GM18519 (cell line): ENCODE measurements at regions not wholly inside any gene's neighbourhood (a gene's known extent, or its start where the extent isn't known, plus 50 kb on each side); places are given as distances from the start of the nearest gene placed in this dataset.
"Not testable (repeated sequence)": the region's sequence is repeated elsewhere in the genome, so short reads cannot be mapped to it uniquely, and the experiment has no call there.

Experiments
- ATAC-seq: cut with Tn5 transposase; IDR thresholded peaks from one replicate; pipeline ENCODE4 v1.9.1; 2021; ENCODE audit warnings: mild to moderate bottlenecking, moderate library complexity; ENCODE audit not compliant: unreplicated experiment, low FRiP score

GRCh38 chr9:67635067-67635466 lies 223.7 kb upstream of the ANKRD20A1 start:
- not testable (repeated sequence) for ATAC-seq

- not testable (repeated sequence) for ATAC-seq
Measured at GRCh38 chr9:67611900-67612299, 246.8 kb upstream of the ANKRD20A1 start.

GRCh38 chr9:67609872-67610271 lies 248.9 kb upstream of the ANKRD20A1 start:
- not testable (repeated sequence) for ATAC-seq

- not testable (repeated sequence) for ATAC-seq
Measured at GRCh38 chr9:67609435-67609834, 249.3 kb upstream of the ANKRD20A1 start.

GRCh38 chr9:67605113-67605512 lies 253.6 kb upstream of the ANKRD20A1 start:
- ATAC-seq, result not testable (repeated sequence)

- ATAC-seq, result not testable (repeated sequence)
Measured at GRCh38 chr9:67603609-67604008, 255.1 kb upstream of the ANKRD20A1 start.

- not testable (repeated sequence) for ATAC-seq
Measured at GRCh38 chr9:67592424-67592823, 266.3 kb upstream of the ANKRD20A1 start.

- ATAC-seq, result not testable (repeated sequence)
Measured at GRCh38 chr9:67555874-67556273, 302.9 kb upstream of the ANKRD20A1 start.

GRCh38 chr9:67550044-67550443 lies 308.7 kb upstream of the ANKRD20A1 start:
- ATAC-seq, result not testable (repeated sequence)

GRCh38 chr9:67529834-67530233 lies 328.9 kb upstream of the ANKRD20A1 start:
- not testable (repeated sequence) for ATAC-seq

- not testable (repeated sequence) for ATAC-seq
Measured at GRCh38 chr9:67516938-67517337, 341.8 kb upstream of the ANKRD20A1 start.

- ATAC-seq, result not testable (repeated sequence)
Measured at GRCh38 chr9:67514587-67514986, 344.1 kb upstream of the ANKRD20A1 start.

- not testable (repeated sequence) for ATAC-seq
Measured at GRCh38 chr9:67503728-67504369, 354.9 kb upstream of the ANKRD20A1 start.

- ATAC-seq, result not testable (repeated sequence)
Measured at GRCh38 chr9:67492028-67492427, 366.7 kb upstream of the ANKRD20A1 start.

- ATAC-seq, result not testable (repeated sequence)
Measured at GRCh38 chr9:67477465-67477864, 381.3 kb upstream of the ANKRD20A1 start.

- ATAC-seq, result not testable (repeated sequence)
Measured at GRCh38 chr9:67470739-67471138, 388.0 kb upstream of the ANKRD20A1 start.

- ATAC-seq, result not testable (repeated sequence)
Measured at GRCh38 chr9:67468326-67468725, 390.4 kb upstream of the ANKRD20A1 start.

GRCh38 chr9:67461796-67462757 lies 396.7 kb upstream of the ANKRD20A1 start:
- ATAC-seq, result not testable (repeated sequence)

GRCh38 chr9:67452941-67453340 lies 405.8 kb upstream of the ANKRD20A1 start:
- not testable (repeated sequence) for ATAC-seq

- not testable (repeated sequence) for ATAC-seq
Measured at GRCh38 chr9:67442313-67442712, 416.4 kb upstream of the ANKRD20A1 start.

- not testable (repeated sequence) for ATAC-seq
Measured at GRCh38 chr9:67437011-67437410, 421.7 kb upstream of the ANKRD20A1 start.
